ENCODE measurements at regions not wholly inside any gene's neighbourhood (a gene's known extent, or its start where the extent isn't known, plus 50 kb on each side); places are given as distances from the start of the nearest gene placed in this dataset.
A peak's percentile ranks its signal among the peaks of the same experiment; 100 is the strongest.

GRCh38 chr6:168232528-168232927 is 87.0 kb downstream of the DACT2 start:
- H3K4me1 ChIP-seq (ENCODE audit: low read depth), result no peaks in the 10 kb centered on the region
- H3K4me3 ChIP-seq, result no peak overlapping the region
- H3K9me3 ChIP-seq (ENCODE audit: low read depth), result no peaks in the 10 kb centered on the region
- TF ChIP-seq CTCF (IDR thresholded peaks at IDR 0.05; ENCODE audit: low read depth, low read length), result no peak
- no peak for DNase-seq (ENCODE audit: low read depth in 1 of 2, low spot score in 1 of 2)
- H3K27ac ChIP-seq, result no peak overlapping the region
- no peaks in the 10 kb centered on the region for H3K36me3 ChIP-seq
- no peaks in the 10 kb centered on the region for H3K27me3 ChIP-seq

- Histone ChIP-seq H3K4me3 (no peak overlapping the region), H3K27me3 (no peaks in the 10 kb centered on the region), H3K36me3 (no peaks in the 10 kb centered on the region), H3K27ac (no peak overlapping the region), H3K9me3 (ENCODE audit: low read depth) (no peaks in the 10 kb centered on the region), H3K4me1 (ENCODE audit: low read depth) (no peaks in the 10 kb centered on the region)
- no peak for TF ChIP-seq CTCF (IDR thresholded peaks at IDR 0.05; ENCODE audit: low read depth, low read length)
- DNase-seq (ENCODE audit: low read depth in 1 of 2, low spot score in 1 of 2), result peak in 1 of 2 donors; percentile 18
Measured at GRCh38 chr6:168232062-168232461, 87.5 kb downstream of the DACT2 start.

- DNase-seq (ENCODE audit: low read depth in 1 of 2, low spot score in 1 of 2), result no peak
- Histone ChIP-seq H3K9me3 (ENCODE audit: low read depth) (no peaks in the 10 kb centered on the region), H3K27ac (no peak overlapping the region), H3K4me3 (no peak overlapping the region), H3K4me1 (ENCODE audit: low read depth) (no peaks in the 10 kb centered on the region), H3K27me3 (no peaks in the 10 kb centered on the region), H3K36me3 (no peaks in the 10 kb centered on the region)
- no peak for TF ChIP-seq CTCF (IDR thresholded peaks at IDR 0.05; ENCODE audit: low read depth, low read length)
Measured at GRCh38 chr6:168231393-168231957, 88.1 kb downstream of the DACT2 start.

DNA sequence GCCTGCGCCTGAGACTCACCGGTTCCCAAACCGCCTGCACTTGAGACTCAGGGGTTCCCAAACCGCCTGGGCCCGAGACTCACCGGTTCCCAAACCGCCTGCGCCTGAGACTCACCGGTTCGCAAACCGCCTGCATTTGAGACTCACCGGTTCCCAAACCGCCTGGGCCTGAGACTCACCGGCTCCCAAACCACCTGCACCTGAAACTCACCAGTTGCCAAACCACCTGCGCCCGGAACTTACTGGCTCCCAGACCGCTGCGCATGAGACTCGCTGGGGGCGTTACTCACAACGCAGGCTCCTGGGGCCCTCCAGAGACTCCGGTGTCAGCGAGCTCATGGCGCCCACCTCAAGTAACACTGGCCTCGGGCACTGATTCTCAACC is 90.2 kb downstream of the DACT2 start:
- Histone ChIP-seq H3K4me1 (ENCODE audit: low read depth) (no peaks in the 10 kb centered on the region), H3K36me3 (no peaks in the 10 kb centered on the region), H3K9me3 (ENCODE audit: low read depth) (no peaks in the 10 kb centered on the region), H3K4me3 (no peak overlapping the region), H3K27ac (no peak overlapping the region), H3K27me3 (no peaks in the 10 kb centered on the region)
- no peak for TF ChIP-seq CTCF (IDR thresholded peaks at IDR 0.05; ENCODE audit: low read depth, low read length)
- DNase-seq (ENCODE audit: low read depth in 1 of 2, low spot score in 1 of 2), result no peak

DNA sequence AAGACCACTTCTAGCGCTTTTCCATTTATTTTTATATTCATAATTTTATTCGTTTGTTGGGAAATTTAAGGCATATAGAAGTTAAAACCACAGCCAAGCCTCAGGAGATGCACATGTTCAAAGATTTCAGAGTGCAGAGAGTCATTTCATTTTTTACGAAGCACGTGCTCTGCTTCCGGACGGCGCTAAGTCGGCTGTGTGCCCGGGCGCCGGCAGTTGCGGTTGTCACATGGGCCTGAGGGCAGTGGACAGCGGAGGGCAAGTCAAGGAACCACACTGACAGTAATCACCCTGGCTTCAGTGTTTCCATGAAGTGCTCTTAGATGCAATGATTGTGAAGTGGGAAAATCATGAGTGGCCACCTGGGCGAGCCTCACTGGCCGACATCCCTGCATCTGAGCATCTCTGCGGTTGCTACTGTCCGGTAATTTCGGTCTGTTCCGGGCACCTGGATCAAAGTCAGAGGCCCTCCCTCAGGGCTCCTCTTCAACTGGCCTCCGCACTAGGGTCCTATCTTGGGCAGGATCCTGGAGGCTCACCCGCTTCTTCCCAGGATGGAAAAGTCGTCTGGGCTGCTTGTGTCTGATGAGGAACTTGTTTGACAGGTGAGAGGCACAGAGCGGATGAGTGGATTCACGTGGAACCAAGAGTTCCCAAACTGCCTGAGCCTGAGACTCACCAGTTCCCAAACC is 90.8 kb downstream of the DACT2 start:
- no peaks in the 10 kb centered on the region for H3K4me1 ChIP-seq (ENCODE audit: low read depth)
- no peaks in the 10 kb centered on the region for H3K9me3 ChIP-seq (ENCODE audit: low read depth)
- H3K36me3 ChIP-seq, result no peaks in the 10 kb centered on the region
- no peak for DNase-seq (ENCODE audit: low read depth in 1 of 2, low spot score in 1 of 2)
- no peak for TF ChIP-seq CTCF (IDR thresholded peaks at IDR 0.05; ENCODE audit: low read depth, low read length)
- H3K27ac ChIP-seq, result no peak overlapping the region
- no peak overlapping the region for H3K4me3 ChIP-seq
- no peaks in the 10 kb centered on the region for H3K27me3 ChIP-seq

All from cardiac muscle cell (in vitro differentiated cells and primary cell).